Stimulated activated CD8-positive, alpha-beta memory T cell treated with anti-CD3 and anti-CD28 coated beads, Interleukin-7, amount 100 ng/mL, for 4 hours (primary cell): ENCODE measurements at regions not wholly inside any gene's neighbourhood (a gene's known extent, or its start where the extent isn't known, plus 50 kb on each side); places are given as distances from the start of the nearest gene placed in this dataset.
"Not testable (repeated sequence)": the region's sequence is repeated elsewhere in the genome, so short reads cannot be mapped to it uniquely, and the experiment has no call there.

Experiments used
- DNase-seq, 2 donors: peaks; one replicate each; pipeline ENCODE4 v3.0.0-alpha.2; 2020; ENCODE audit warnings: low read depth in 2 of 2

GRCh38 chr20:59460352-59460751, 144.0 kb upstream of the PHACTR3 start:
- no peak for DNase-seq

GRCh38 chr20:59461526-59461925, 142.8 kb upstream of the PHACTR3 start:
- no peak for DNase-seq

- no peak for DNase-seq
Measured at GRCh38 chr20:59462249-59462648, 142.1 kb upstream of the PHACTR3 start.

GRCh38 chr20:59463541-59463940, 140.8 kb upstream of the PHACTR3 start:
- no peak for DNase-seq

GRCh38 chr20:59466107-59466815, 138.1 kb upstream of the PHACTR3 start:
- no peak for DNase-seq

GRCh38 chr20:59468831-59469230, 135.5 kb upstream of the PHACTR3 start:
- no peak for DNase-seq

- no peak for DNase-seq
Measured at GRCh38 chr20:59469267-59470252, 134.8 kb upstream of the PHACTR3 start.

- no peak for DNase-seq
Measured at GRCh38 chr20:59470521-59470920, 133.8 kb upstream of the PHACTR3 start.

- no peak for DNase-seq
Measured at GRCh38 chr20:59471653-59472421, 132.5 kb upstream of the PHACTR3 start.

GRCh38 chr20:59473742-59474141, 130.6 kb upstream of the PHACTR3 start:
- no peak for DNase-seq

GRCh38 chr20:59481067-59481466, 123.3 kb upstream of the PHACTR3 start:
- no peak for DNase-seq

GRCh38 chr20:59481477-59482018, 122.8 kb upstream of the PHACTR3 start:
- no peak for DNase-seq

GRCh38 chr20:59482351-59483187, 121.8 kb upstream of the PHACTR3 start:
- no peak for DNase-seq

- DNase-seq: no peak
Measured at GRCh38 chr20:59483481-59483880, 120.9 kb upstream of the PHACTR3 start.

GRCh38 chr20:59484228-59484627, 120.1 kb upstream of the PHACTR3 start:
- no peak for DNase-seq

GRCh38 chr20:59485576-59486454, 118.5 kb upstream of the PHACTR3 start:
- no peak for DNase-seq

GRCh38 chr20:59488459-59488858, 115.9 kb upstream of the PHACTR3 start:
- not testable (repeated sequence) for DNase-seq

GRCh38 chr20:59490196-59491004, 113.9 kb upstream of the PHACTR3 start:
- DNase-seq: not testable (repeated sequence)

GRCh38 chr20:59491884-59492283, 112.5 kb upstream of the PHACTR3 start:
- DNase-seq: no peak
